ENCODE measurements at regions not wholly inside any gene's neighbourhood (a gene's known extent, or its start where the extent isn't known, plus 50 kb on each side); places are given as distances from the start of the nearest gene placed in this dataset.

- Histone ChIP-seq H3K27ac (ENCODE audit: low read depth in 1 of 2, low read length in 2 of 2) (no peak overlapping the region), H4K20me1 (ENCODE audit: insufficient read depth, low read length) (no peaks in the 10 kb centered on the region), H3K4me3 (replicated peaks in 1 of 3; ENCODE audit: low read depth in 2 of 3, low read length in 3 of 3) (no peak overlapping the region), H3K27me3 (ENCODE audit: control insufficient read depth in 2 of 2, insufficient read depth in 2 of 2, low read length in 2 of 2) (no peaks in the 10 kb centered on the region), H3K9me3 (replicated peaks in 1 of 2; ENCODE audit: control insufficient read depth in 1 of 2, insufficient read depth in 1 of 2, low read length in 2 of 2) (peaks cover 0 to 5% of the 10 kb centered on the region in 2 donors), H3K4me1 (ENCODE audit: control insufficient read depth in 1 of 2, insufficient read depth in 2 of 2, low read length in 2 of 2) (no peaks in the 10 kb centered on the region), H2AFZ (ENCODE audit: insufficient read depth, low read depth, low read length, poor library complexity, severe bottlenecking) (no peak overlapping the region), H3K9ac (ENCODE audit: insufficient read depth, low read length, poor library complexity, severe bottlenecking) (no peak overlapping the region), H3K4me2 (replicated peaks; ENCODE audit: extremely low read depth, low read length, poor library complexity, severe bottlenecking) (no peak overlapping the region), H3K36me3 (replicated peaks in 1 of 2; ENCODE audit: control insufficient read depth in 1 of 2, insufficient read depth in 2 of 2, low read length in 2 of 2) (no peaks in the 10 kb centered on the region), H3K79me2 (ENCODE audit: insufficient read depth, low read length) (no peaks in the 10 kb centered on the region)
- WGBS (ENCODE audit: insufficient coverage): 100% methylated on average over 1 of the region's 1 CpG
- Mint-ChIP-seq H3K4me3 (no peak overlapping the region), H3K4me1 (no peaks in the 10 kb centered on the region), H3K27me3 (ENCODE audit: low read depth in 3 of 3) (peaks cover 0 to 3% (median 0%) of the 10 kb centered on the region in 3 donors), H3K9me3 (peaks cover 0 to 7% (median 5%) of the 10 kb centered on the region in 7 donors), H3K27ac (no peak overlapping the region), H3K36me3 (no peaks in the 10 kb centered on the region)
- intact Hi-C loops (cut with micrococcal nuclease): no loop called here
- DNase-seq: no peak
- TF ChIP-seq CTCF (IDR thresholded peaks at IDR 0.05): no peak
These were observed 83.1 kb upstream of the MINDY3 start for GRCh38 chr10:15943426-15943825.

GRCh38 chr10:15954188-15954587, 93.9 kb upstream of the MINDY3 start:
- DNase-seq: no peak
- Histone ChIP-seq H3K27ac (ENCODE audit: low read depth in 1 of 2, low read length in 2 of 2) (no peak overlapping the region), H3K9me3 (replicated peaks in 1 of 2; ENCODE audit: control insufficient read depth in 1 of 2, insufficient read depth in 1 of 2, low read length in 2 of 2) (no peaks in the 10 kb centered on the region), H3K9ac (ENCODE audit: insufficient read depth, low read length, poor library complexity, severe bottlenecking) (no peak overlapping the region), H3K4me3 (replicated peaks in 1 of 3; ENCODE audit: low read depth in 2 of 3, low read length in 3 of 3) (no peak overlapping the region), H2AFZ (ENCODE audit: insufficient read depth, low read depth, low read length, poor library complexity, severe bottlenecking) (no peak overlapping the region), H3K27me3 (ENCODE audit: control insufficient read depth in 2 of 2, insufficient read depth in 2 of 2, low read length in 2 of 2) (no peaks in the 10 kb centered on the region), H3K79me2 (ENCODE audit: insufficient read depth, low read length) (no peaks in the 10 kb centered on the region), H3K4me2 (replicated peaks; ENCODE audit: extremely low read depth, low read length, poor library complexity, severe bottlenecking) (no peak overlapping the region), H3K36me3 (replicated peaks in 1 of 2; ENCODE audit: control insufficient read depth in 1 of 2, insufficient read depth in 2 of 2, low read length in 2 of 2) (no peaks in the 10 kb centered on the region), H4K20me1 (ENCODE audit: insufficient read depth, low read length) (no peaks in the 10 kb centered on the region), H3K4me1 (ENCODE audit: control insufficient read depth in 1 of 2, insufficient read depth in 2 of 2, low read length in 2 of 2) (no peaks in the 10 kb centered on the region)
- H3K4me1 Mint-ChIP-seq: no peaks in the 10 kb centered on the region
- no CpG with 5 or more reads among the region's 4 CpGs for WGBS (ENCODE audit: insufficient coverage)
- H3K9me3 Mint-ChIP-seq: peaks cover 0 to 4% (median 0%) of the 10 kb centered on the region in 7 donors
- intact Hi-C loops (cut with micrococcal nuclease): no loop called here
- H3K4me3 Mint-ChIP-seq: no peak overlapping the region
- H3K36me3 Mint-ChIP-seq: no peaks in the 10 kb centered on the region
- TF ChIP-seq CTCF (IDR thresholded peaks at IDR 0.05): no peak
- H3K27me3 Mint-ChIP-seq (ENCODE audit: low read depth in 3 of 3): peaks cover 0 to 2% (median 2%) of the 10 kb centered on the region in 3 donors
- H3K27ac Mint-ChIP-seq: no peak overlapping the region

Data from CD14-positive monocyte (primary cell).